Keratinocyte (primary cell): ENCODE measurements at regions not wholly inside any gene's neighbourhood (a gene's known extent, or its start where the extent isn't known, plus 50 kb on each side); places are given as distances from the start of the nearest gene placed in this dataset.

Experiments used
- DNase-seq: peaks from one replicate; pipeline ENCODE4 v3.0.0-alpha.2; 2011; ENCODE audit warnings: low read depth, missing footprints, low spot score
- FAIRE-seq: peaks from 2 replicates; lab custom pipeline; 2011; peaks lifted over from hg19 to GRCh38; lab: Jason Lieb, UNC
- H2AFZ ChIP-seq: 2 replicates; pipeline ENCODE4 v1.6.0; 2012; ENCODE audit warnings: low read length, control low read depth, inconsistent platforms; ENCODE audit not compliant: control insufficient read depth
- H3K27ac ChIP-seq: 2 replicates; pipeline ENCODE4 v1.5.1; 2011; ENCODE audit warnings: low read length; ENCODE audit not compliant: control insufficient read depth, insufficient read depth
- H3K27me3 ChIP-seq: 3 replicates; pipeline ENCODE4 v1.6.0; 2011; ENCODE audit warnings: low read length; ENCODE audit not compliant: control insufficient read depth, insufficient read depth; ENCODE audit errors: extremely low read depth
- H3K36me3 ChIP-seq, 2 experiments: 2 replicates in 1 of 2; 3 replicates in 1 of 2; pipeline ENCODE4 v1.5.1; 2011; ENCODE audit warnings: low read length in 2 of 2, mild to moderate bottlenecking in 1 of 2; ENCODE audit not compliant: control insufficient read depth in 2 of 2, insufficient read depth in 2 of 2; ENCODE audit errors: extremely low read depth in 1 of 2
- H3K4me1 ChIP-seq: 3 replicates; pipeline ENCODE4 v1.5.1; 2011; ENCODE audit warnings: low read length; ENCODE audit not compliant: control insufficient read depth, insufficient read depth; ENCODE audit errors: extremely low read depth
- H3K4me2 ChIP-seq: 3 replicates; pipeline ENCODE4 v1.6.0; 2011; ENCODE audit warnings: low read depth, low read length; ENCODE audit not compliant: control insufficient read depth, insufficient read depth; ENCODE audit errors: extremely low read depth
- H3K4me3 ChIP-seq, 3 experiments: fragments of 200-600 bp in 1 of 3; sonication (generic) in 1 of 3; 2 replicates in 2 of 3; 3 replicates in 1 of 3; pipeline ENCODE4 v1.5.1; 2011 to 2016; ENCODE audit warnings: low read length in 3 of 3, mild to moderate bottlenecking in 3 of 3, control low read depth in 2 of 3, inconsistent platforms in 1 of 3, low read depth in 1 of 3, mixed read lengths in 1 of 3, mixed run types in 1 of 3, moderate library complexity in 1 of 3; ENCODE audit not compliant: control insufficient read depth in 2 of 3, insufficient read depth in 2 of 3; ENCODE audit errors: extremely low read depth in 1 of 3
- H3K79me2 ChIP-seq: 2 replicates; pipeline ENCODE4 v1.6.0; 2012; ENCODE audit warnings: low read length; ENCODE audit not compliant: control insufficient read depth, insufficient read depth
- H3K9ac ChIP-seq: 3 replicates; pipeline ENCODE4 v1.6.0; 2011; ENCODE audit warnings: low read length; ENCODE audit not compliant: control insufficient read depth, insufficient read depth; ENCODE audit errors: extremely low read depth
- H3K9me1 ChIP-seq: 3 replicates; pipeline ENCODE4 v1.6.0; 2011; ENCODE audit warnings: low read length; ENCODE audit not compliant: control insufficient read depth, insufficient read depth; ENCODE audit errors: extremely low read depth
- H3K9me3 ChIP-seq: 2 replicates; pipeline ENCODE4 v1.5.1; 2012; ENCODE audit warnings: low read depth, low read length; ENCODE audit not compliant: control insufficient read depth
- H4K20me1 ChIP-seq: 3 replicates; pipeline ENCODE4 v1.6.0; 2011; ENCODE audit warnings: low read length; ENCODE audit not compliant: control insufficient read depth, insufficient read depth; ENCODE audit errors: extremely low read depth
- CTCF ChIP-seq, 3 experiments: IDR thresholded peaks in 1 of 3; conservative IDR thresholded peaks in 1 of 3; optimal IDR thresholded peaks in 1 of 3; 2 replicates in 2 of 3; 3 replicates in 1 of 3; pipeline versions ENCODE3 to v1.5.1; 2011; ENCODE audit warnings: low read length in 3 of 3, mild to moderate bottlenecking in 3 of 3, moderate library complexity in 2 of 3, control low read depth in 1 of 3, inconsistent platforms in 1 of 3; ENCODE audit not compliant: insufficient read depth in 2 of 3; ENCODE audit errors: extremely low read depth in 1 of 3
- EZH2 ChIP-seq: IDR thresholded peaks from one replicate; pipeline ENCODE4 v1.6.1; 2012; ENCODE audit warnings: inconsistent platforms, mild to moderate bottlenecking, low read length, moderate library complexity
- dilution Hi-C: fragments of 300-500 bp; cut with MboI; formaldehyde crosslinking; loops from one replicate; pipeline ENCODE4 v1.7.0; 2020; ENCODE audit warnings: low sequenced_read_pairs; ENCODE audit not compliant: extremely low pct_ligation_motif_present

GRCh38 chr7:156021471-156021870 is 209.2 kb upstream of the SHH start:
- DNase-seq (no peak), FAIRE-seq (no peak)
- dilution Hi-C loops: no loop called here
- no peaks in the 10 kb centered on the region for H3K36me3 ChIP-seq
- H3K79me2 ChIP-seq: no peaks in the 10 kb centered on the region
- H2AFZ ChIP-seq: no peak overlapping the region
- H3K4me2 ChIP-seq: no peak overlapping the region
- H3K4me1 ChIP-seq: no peaks in the 10 kb centered on the region
- no peak for TF ChIP-seq EZH2
- TF ChIP-seq CTCF (optimal IDR thresholded peaks at IDR 0.05 in 1 of 3, IDR thresholded peaks at IDR 0.05 in 1 of 3, conservative IDR thresholded peaks at IDR 0.05 in 1 of 3; ENCODE audit: extremely low read depth in 1 of 3, insufficient read depth in 2 of 3, low read length in 3 of 3): no peak
- H3K27me3 ChIP-seq: no peaks in the 10 kb centered on the region
- H3K27ac ChIP-seq: no peak overlapping the region
- H4K20me1 ChIP-seq: no peaks in the 10 kb centered on the region
- no peak overlapping the region for H3K9ac ChIP-seq
- H3K4me3 ChIP-seq: no peak overlapping the region
- H3K9me3 ChIP-seq: no peaks in the 10 kb centered on the region
- no peaks in the 10 kb centered on the region for H3K9me1 ChIP-seq

GRCh38 chr7:156020566-156020965 is 208.3 kb upstream of the SHH start:
- Histone ChIP-seq H3K4me2 (no peak overlapping the region), H3K9me3 (no peaks in the 10 kb centered on the region)
- FAIRE-seq: no peak

More at GRCh38 chr7:156020566-156020965, 208.3 kb upstream of the SHH start:
- H3K4me1 ChIP-seq: no peaks in the 10 kb centered on the region
- H3K4me3 ChIP-seq: no peak overlapping the region
- TF ChIP-seq CTCF (optimal IDR thresholded peaks at IDR 0.05 in 1 of 3, IDR thresholded peaks at IDR 0.05 in 1 of 3, conservative IDR thresholded peaks at IDR 0.05 in 1 of 3; ENCODE audit: extremely low read depth in 1 of 3, insufficient read depth in 2 of 3, low read length in 3 of 3) (no peak), EZH2 (no peak)
- dilution Hi-C loops: no loop called here
- no peak overlapping the region for H3K27ac ChIP-seq
- H3K27me3 ChIP-seq: no peaks in the 10 kb centered on the region
- H2AFZ ChIP-seq: no peak overlapping the region
- DNase-seq: no peak
- H3K9ac ChIP-seq: no peak overlapping the region
- no peaks in the 10 kb centered on the region for H3K79me2 ChIP-seq
- no peaks in the 10 kb centered on the region for H4K20me1 ChIP-seq
- no peaks in the 10 kb centered on the region for H3K36me3 ChIP-seq
- H3K9me1 ChIP-seq: no peaks in the 10 kb centered on the region
